OCI-LY1 (cell line): ENCODE measurements at regions not wholly inside any gene's neighbourhood (a gene's known extent, or its start where the extent isn't known, plus 50 kb on each side); places are given as distances from the start of the nearest gene placed in this dataset.

Source experiments
- H2AFZ ChIP-seq: fragments of 200-600 bp; sonication (generic), shearing (Covaris generic); 2 replicates; pipeline ENCODE4 v1.6.0; 2014; ENCODE audit warnings: antibody characterized with exemption, mild to moderate bottlenecking, low read length
- H3F3A ChIP-seq: fragments of 200-600 bp; sonication (generic), shearing (Covaris generic); 2 replicates; pipeline ENCODE4 v1.6.0; 2014; ENCODE audit warnings: mild to moderate bottlenecking, antibody characterized with exemption, low read length, moderate library complexity; ENCODE audit not compliant: insufficient read depth
- H3K27ac ChIP-seq: fragments of 200-600 bp; sonication (generic); 2 replicates; pipeline ENCODE4 v1.5.1; 2014; ENCODE audit warnings: low read length, mixed run types, mild to moderate bottlenecking, low read depth; ENCODE audit not compliant: poor library complexity, severe bottlenecking
- H3K27me3 ChIP-seq: fragments of 200-600 bp; sonication (generic); 2 replicates; pipeline ENCODE4 v1.6.0; 2014; ENCODE audit warnings: antibody characterized with exemption, mild to moderate bottlenecking, low read length, moderate library complexity; ENCODE audit not compliant: insufficient read depth
- H3K36me3 ChIP-seq: fragments of 200-600 bp; sonication (generic); 2 replicates; pipeline ENCODE4 v1.6.1; 2014; ENCODE audit warnings: mild to moderate bottlenecking, antibody characterized with exemption, low read length, moderate library complexity, mixed read lengths; ENCODE audit not compliant: insufficient read depth
- H3K4me1 ChIP-seq: fragments of 200-600 bp; sonication (generic); 2 replicates; pipeline ENCODE4 v1.5.1; 2014; ENCODE audit warnings: mild to moderate bottlenecking, low read length, moderate library complexity; ENCODE audit not compliant: insufficient read depth, severe bottlenecking
- H3K4me2 ChIP-seq: fragments of 200-600 bp; sonication (generic), shearing (Covaris generic); 2 replicates; pipeline ENCODE4 v1.6.1; 2014; ENCODE audit warnings: low read length
- H3K4me3 ChIP-seq: fragments of 200-600 bp; sonication (generic); 2 replicates; pipeline ENCODE4 v1.5.1; 2014; ENCODE audit warnings: low read length, low read depth, mild to moderate bottlenecking, mixed read lengths; ENCODE audit not compliant: poor library complexity, severe bottlenecking
- H3K79me2 ChIP-seq: fragments of 200-600 bp; shearing (Covaris generic); 2 replicates; pipeline ENCODE4 v1.6.1; 2016; ENCODE audit warnings: mixed run types, low read length, mixed read lengths; ENCODE audit not compliant: insufficient read depth
- H3K9ac ChIP-seq: fragments of 200-600 bp; sonication (generic), shearing (Covaris generic); 2 replicates; pipeline ENCODE4 v1.6.1; 2014; ENCODE audit warnings: mild to moderate bottlenecking, low read length, mixed read lengths
- H3K9me2 ChIP-seq: fragments of 200-600 bp; sonication (generic), shearing (Covaris generic); 2 replicates; pipeline ENCODE4 v1.6.1; 2014; ENCODE audit warnings: low read depth, mild to moderate bottlenecking, low read length, mixed read lengths
- H3K9me3 ChIP-seq: fragments of 200-600 bp; shearing (Covaris generic); 2 replicates; pipeline ENCODE4 v1.6.1; 2014; ENCODE audit warnings: low read length, mixed read lengths
- H4K20me1 ChIP-seq: fragments of 200-600 bp; sonication (generic), shearing (Covaris generic); 2 replicates; pipeline ENCODE4 v1.6.0; 2016; ENCODE audit warnings: mild to moderate bottlenecking, low read length; ENCODE audit not compliant: insufficient read depth
- EZH2 ChIP-seq: fragments of 200-600 bp; sonication (generic), shearing (Covaris generic); IDR thresholded peaks from 2 replicates; pipeline ENCODE4 v1.8.0; 2017; ENCODE audit warnings: borderline replicate concordance, mixed run types, mild to moderate bottlenecking, antibody characterized with exemption, low read length, moderate library complexity, mixed read lengths
- TF ChIP-seq, protein P1 (sequence below): fragments of 200-600 bp; sonication (generic), shearing (Covaris generic); IDR thresholded peaks from 2 replicates; pipeline ENCODE4 v1.5.1; 2017; ENCODE audit warnings: mild to moderate bottlenecking, antibody characterized with exemption, low read length, moderate library complexity, mixed read lengths

DNA sequence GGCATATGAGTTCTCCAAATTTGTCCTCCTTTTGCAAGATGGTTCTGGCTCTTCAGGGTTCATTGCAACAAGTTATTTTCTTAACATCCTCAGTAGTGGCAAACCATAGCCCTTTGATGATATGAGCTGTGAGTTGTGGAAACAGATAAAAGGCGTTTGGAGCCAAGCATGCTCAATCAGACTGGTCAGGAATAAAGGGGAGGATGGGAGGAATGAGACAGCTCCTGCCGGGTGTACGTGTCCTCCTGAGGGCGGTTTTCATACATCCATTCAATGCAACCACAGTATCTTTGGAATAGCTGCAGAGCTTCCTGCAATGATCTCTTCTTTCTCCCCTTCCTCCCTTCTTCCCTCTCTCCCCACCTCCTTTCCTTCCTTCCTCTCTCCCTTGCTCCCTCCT is 245.8 kb downstream of the GLI2 start:
- Histone ChIP-seq H3K79me2 (no peaks in the 10 kb centered on the region), H3K4me1 (no peaks in the 10 kb centered on the region), H3K4me3 (no peak overlapping the region), H3K27me3 (no peaks in the 10 kb centered on the region), H2AFZ (no peak overlapping the region), H4K20me1 (no peaks in the 10 kb centered on the region), H3F3A (no peaks in the 10 kb centered on the region), H3K9me2 (no peaks in the 10 kb centered on the region), H3K27ac (no peak overlapping the region), H3K4me2 (no peak overlapping the region), H3K9ac (no peak overlapping the region), H3K36me3 (no peaks in the 10 kb centered on the region), H3K9me3 (no peaks in the 10 kb centered on the region)
- TF ChIP-seq EZH2, result no peak
- TF ChIP-seq, protein P1, sequence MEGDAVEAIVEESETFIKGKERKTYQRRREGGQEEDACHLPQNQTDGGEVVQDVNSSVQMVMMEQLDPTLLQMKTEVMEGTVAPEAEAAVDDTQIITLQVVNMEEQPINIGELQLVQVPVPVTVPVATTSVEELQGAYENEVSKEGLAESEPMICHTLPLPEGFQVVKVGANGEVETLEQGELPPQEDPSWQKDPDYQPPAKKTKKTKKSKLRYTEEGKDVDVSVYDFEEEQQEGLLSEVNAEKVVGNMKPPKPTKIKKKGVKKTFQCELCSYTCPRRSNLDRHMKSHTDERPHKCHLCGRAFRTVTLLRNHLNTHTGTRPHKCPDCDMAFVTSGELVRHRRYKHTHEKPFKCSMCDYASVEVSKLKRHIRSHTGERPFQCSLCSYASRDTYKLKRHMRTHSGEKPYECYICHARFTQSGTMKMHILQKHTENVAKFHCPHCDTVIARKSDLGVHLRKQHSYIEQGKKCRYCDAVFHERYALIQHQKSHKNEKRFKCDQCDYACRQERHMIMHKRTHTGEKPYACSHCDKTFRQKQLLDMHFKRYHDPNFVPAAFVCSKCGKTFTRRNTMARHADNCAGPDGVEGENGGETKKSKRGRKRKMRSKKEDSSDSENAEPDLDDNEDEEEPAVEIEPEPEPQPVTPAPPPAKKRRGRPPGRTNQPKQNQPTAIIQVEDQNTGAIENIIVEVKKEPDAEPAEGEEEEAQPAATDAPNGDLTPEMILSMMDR, result no peak

GRCh38 chr2:120982598-120982997 is 246.9 kb downstream of the GLI2 start:
- no peak for TF ChIP-seq EZH2
- TF ChIP-seq, protein P1, result no peak
- Histone ChIP-seq H3K79me2 (no peaks in the 10 kb centered on the region), H3K9ac (no peak overlapping the region), H3F3A (no peaks in the 10 kb centered on the region), H3K36me3 (no peaks in the 10 kb centered on the region), H3K27me3 (no peaks in the 10 kb centered on the region), H2AFZ (no peak overlapping the region), H4K20me1 (no peaks in the 10 kb centered on the region), H3K27ac (no peak overlapping the region), H3K9me2 (no peaks in the 10 kb centered on the region), H3K4me1 (no peaks in the 10 kb centered on the region), H3K4me3 (no peak overlapping the region), H3K4me2 (no peak overlapping the region), H3K9me3 (no peaks in the 10 kb centered on the region)

DNA sequence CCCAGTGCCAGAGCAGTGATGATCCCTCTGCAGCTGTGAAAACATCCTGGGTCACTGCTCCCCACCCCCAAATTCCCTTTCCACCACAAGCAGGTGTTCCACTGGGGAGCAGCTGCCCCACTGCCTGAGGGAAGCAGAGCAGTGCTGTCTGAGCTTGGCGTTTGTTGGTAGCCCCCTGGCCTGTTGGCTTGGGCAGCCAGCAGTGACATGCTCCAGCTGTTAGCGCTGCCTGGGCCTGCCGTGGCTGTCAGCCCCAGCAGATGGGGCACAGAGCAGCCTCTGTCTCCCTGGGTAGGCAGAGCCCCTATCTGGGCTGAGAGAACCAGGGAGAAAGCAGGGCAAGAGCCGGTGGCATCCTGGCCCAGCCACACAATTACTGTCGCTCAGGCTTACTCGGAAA is 247.7 kb downstream of the GLI2 start:
- Histone ChIP-seq H3K27me3 (no peaks in the 10 kb centered on the region), H3K36me3 (no peaks in the 10 kb centered on the region), H3K27ac (no peak overlapping the region), H4K20me1 (no peaks in the 10 kb centered on the region), H3F3A (no peaks in the 10 kb centered on the region), H3K9me2 (no peaks in the 10 kb centered on the region), H3K79me2 (no peaks in the 10 kb centered on the region), H2AFZ (no peak overlapping the region), H3K9ac (no peak overlapping the region), H3K4me1 (no peaks in the 10 kb centered on the region), H3K4me2 (no peak overlapping the region), H3K4me3 (no peak overlapping the region), H3K9me3 (no peaks in the 10 kb centered on the region)
- TF ChIP-seq, protein P1, result no peak
- TF ChIP-seq EZH2, result no peak
